Thyroid gland (tissue), 4 donors: ENCODE measurements at regions not wholly inside any gene's neighbourhood (a gene's known extent, or its start where the extent isn't known, plus 50 kb on each side); places are given as distances from the start of the nearest gene placed in this dataset.

Experiments used
- DNase-seq, 2 donors: peaks; one replicate each; pipeline ENCODE4 v3.0.0-alpha.2; 2019
- H3K27ac ChIP-seq, 3 donors: fragments of 200-600 bp; sonication (generic); 1 replicate in 2 of 3; 2 replicates in 1 of 3; pipeline ENCODE4 v1.5.1; 2016 to 2019; ENCODE audit warnings: mild to moderate bottlenecking in 1 of 3, moderate library complexity in 1 of 3
- H3K27me3 ChIP-seq: fragments of 200-600 bp; sonication (generic); one replicate; pipeline ENCODE4 v1.5.1; 2019
- H3K36me3 ChIP-seq, 2 donors: fragments of 200-600 bp; sonication (generic); one replicate each; pipeline ENCODE4 v1.5.1; 2016 to 2019
- H3K4me1 ChIP-seq, 2 donors: fragments of 200-600 bp; sonication (generic); one replicate each; pipeline ENCODE4 v1.5.1; 2017 to 2019
- H3K4me3 ChIP-seq, 3 donors: fragments of 200-600 bp; sonication (generic); replicated peaks in 1 of 3; 1 replicate in 2 of 3; 2 replicates in 1 of 3; pipeline ENCODE4 v1.5.1; 2016; ENCODE audit warnings: mild to moderate bottlenecking in 1 of 3
- H3K9me3 ChIP-seq: fragments of 200-600 bp; sonication (generic); one replicate; pipeline ENCODE4 v1.5.1; 2017
- POLR2A ChIP-seq, 2 donors: fragments of 450-650 bp; IDR thresholded peaks; one replicate each; pipeline ENCODE4 v1.6.1; 2017; ENCODE audit warnings: antibody characterized with exemption in 2 of 2, mild to moderate bottlenecking in 2 of 2, moderate library complexity in 1 of 2
- WGBS, 2 donors: methylation state at CpG; one replicate each; pipeline ENCODE4 v1.1.5; 2017; 5-methylcytosine and 5-hydroxymethylcytosine counted together
- intact Hi-C: fragments of 100-400 bp; cut with DNase I; formaldehyde crosslinking; loops from one replicate; pipeline ENCODE4 v1.15.1; 2023
- TF ChIP-seq, protein P1 (sequence below), 6 experiments: fragments of 200-600 bp in 3 of 6; fragments of 450-650 bp in 3 of 6; sonication (generic) in 3 of 6; IDR thresholded peaks; one replicate each; pipeline ENCODE4 v1.5.1; 2016 to 2019; ENCODE audit warnings: antibody characterized with exemption in 6 of 6, mild to moderate bottlenecking in 2 of 6, inconsistent platforms in 1 of 6, moderate library complexity in 1 of 6

GRCh38 chr10:91105269-91105668 is 115.2 kb upstream of the PCGF5 start:
- intact Hi-C loops, result no loop called here

GRCh38 chr10:91108820-91109219 is 111.6 kb upstream of the PCGF5 start:
- no peak overlapping the region for H3K4me3 ChIP-seq
- DNase-seq, result no peak
- no peaks in the 10 kb centered on the region for H3K4me1 ChIP-seq
- no peak overlapping the region for H3K27ac ChIP-seq
- H3K36me3 ChIP-seq, result no peaks in the 10 kb centered on the region
- intact Hi-C loops, result no loop called here
- no peaks in the 10 kb centered on the region for H3K27me3 ChIP-seq
- no peaks in the 10 kb centered on the region for H3K9me3 ChIP-seq
- TF ChIP-seq, protein P1, sequence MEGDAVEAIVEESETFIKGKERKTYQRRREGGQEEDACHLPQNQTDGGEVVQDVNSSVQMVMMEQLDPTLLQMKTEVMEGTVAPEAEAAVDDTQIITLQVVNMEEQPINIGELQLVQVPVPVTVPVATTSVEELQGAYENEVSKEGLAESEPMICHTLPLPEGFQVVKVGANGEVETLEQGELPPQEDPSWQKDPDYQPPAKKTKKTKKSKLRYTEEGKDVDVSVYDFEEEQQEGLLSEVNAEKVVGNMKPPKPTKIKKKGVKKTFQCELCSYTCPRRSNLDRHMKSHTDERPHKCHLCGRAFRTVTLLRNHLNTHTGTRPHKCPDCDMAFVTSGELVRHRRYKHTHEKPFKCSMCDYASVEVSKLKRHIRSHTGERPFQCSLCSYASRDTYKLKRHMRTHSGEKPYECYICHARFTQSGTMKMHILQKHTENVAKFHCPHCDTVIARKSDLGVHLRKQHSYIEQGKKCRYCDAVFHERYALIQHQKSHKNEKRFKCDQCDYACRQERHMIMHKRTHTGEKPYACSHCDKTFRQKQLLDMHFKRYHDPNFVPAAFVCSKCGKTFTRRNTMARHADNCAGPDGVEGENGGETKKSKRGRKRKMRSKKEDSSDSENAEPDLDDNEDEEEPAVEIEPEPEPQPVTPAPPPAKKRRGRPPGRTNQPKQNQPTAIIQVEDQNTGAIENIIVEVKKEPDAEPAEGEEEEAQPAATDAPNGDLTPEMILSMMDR (IDR thresholded peaks at IDR 0.05), result no peak
- TF ChIP-seq POLR2A (IDR thresholded peaks at IDR 0.05), result no peak

More at GRCh38 chr10:91105269-91105668, 115.2 kb upstream of the PCGF5 start:
- no peak overlapping the region for H3K4me3 ChIP-seq
- H3K36me3 ChIP-seq, result no peaks in the 10 kb centered on the region
- TF ChIP-seq POLR2A (IDR thresholded peaks at IDR 0.05), result no peak
- TF ChIP-seq, protein P1 (IDR thresholded peaks at IDR 0.05), result no peak
- H3K27ac ChIP-seq, result no peak overlapping the region
- WGBS, 2 donors, result 83 to 90% methylated on average over 2 of the region's 2 CpGs
- H3K27me3 ChIP-seq, result no peaks in the 10 kb centered on the region
- no peak for DNase-seq
- H3K4me1 ChIP-seq, result no peaks in the 10 kb centered on the region
- no peaks in the 10 kb centered on the region for H3K9me3 ChIP-seq

GRCh38 chr10:91111060-91111459 is 109.4 kb upstream of the PCGF5 start:
- intact Hi-C loops, result no loop called here
- Histone ChIP-seq H3K27ac (no peak overlapping the region), H3K4me3 (no peak overlapping the region), H3K27me3 (no peaks in the 10 kb centered on the region), H3K36me3 (no peaks in the 10 kb centered on the region), H3K9me3 (no peaks in the 10 kb centered on the region), H3K4me1 (no peaks in the 10 kb centered on the region)
- WGBS, 2 donors, result 86 to 87% methylated on average over 3 of the region's 3 CpGs
- TF ChIP-seq, protein P1 (IDR thresholded peaks at IDR 0.05), result no peak
- no peak for TF ChIP-seq POLR2A (IDR thresholded peaks at IDR 0.05)
- no peak for DNase-seq

DNA sequence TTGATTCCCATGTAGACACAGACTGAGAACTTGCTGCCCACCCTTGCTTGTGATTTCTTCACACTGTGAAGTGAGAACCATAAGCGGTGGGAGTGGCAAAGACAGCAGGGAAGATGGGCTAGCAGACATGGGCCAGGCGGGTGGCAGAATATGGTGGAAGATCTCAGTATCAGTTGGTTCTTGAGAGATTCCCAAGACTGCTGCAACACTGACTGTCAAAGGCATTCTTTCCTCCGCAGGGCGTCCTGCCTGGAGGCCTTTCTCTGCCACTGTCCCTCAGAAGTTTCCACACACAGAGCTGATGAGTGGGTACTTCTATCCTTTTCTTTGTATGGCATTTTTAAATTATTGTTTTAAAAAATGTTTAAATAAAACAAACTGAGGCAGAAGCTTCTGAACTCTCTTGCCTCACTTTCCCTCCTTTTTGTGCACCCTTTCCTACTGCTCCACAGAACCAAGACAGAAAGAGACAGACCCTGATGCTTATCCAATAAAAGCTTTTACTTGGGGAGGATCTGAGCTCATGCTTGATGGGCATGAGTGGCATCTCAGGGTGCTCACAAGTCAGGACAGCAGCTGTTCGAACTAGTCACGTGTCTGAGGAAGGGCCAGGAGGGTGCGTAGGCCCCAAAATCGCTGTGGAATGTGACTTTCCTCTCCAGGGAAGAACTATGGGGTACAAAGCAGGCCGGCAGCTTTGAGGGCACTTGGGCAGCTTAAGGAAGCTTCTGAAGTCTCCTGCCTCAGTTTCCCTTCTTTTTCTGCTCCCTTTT is 104.7 kb upstream of the PCGF5 start:
- Histone ChIP-seq H3K9me3 (no peaks in the 10 kb centered on the region), H3K4me3 (no peak overlapping the region), H3K36me3 (no peaks in the 10 kb centered on the region), H3K4me1 (no peaks in the 10 kb centered on the region), H3K27ac (no peak overlapping the region), H3K27me3 (no peaks in the 10 kb centered on the region)
- TF ChIP-seq, protein P1 (IDR thresholded peaks at IDR 0.05), result no peak
- TF ChIP-seq POLR2A (IDR thresholded peaks at IDR 0.05), result no peak
- intact Hi-C loops, result no loop called here
- 88 to 91% methylated on average over 9 of the region's 9 CpGs for WGBS, 2 donors
- no peak for DNase-seq

GRCh38 chr10:91117505-91117904 is 103.0 kb upstream of the PCGF5 start:
- Histone ChIP-seq H3K4me3 (no peak overlapping the region), H3K4me1 (no peaks in the 10 kb centered on the region), H3K36me3 (no peaks in the 10 kb centered on the region), H3K9me3 (no peaks in the 10 kb centered on the region), H3K27me3 (no peaks in the 10 kb centered on the region), H3K27ac (no peak overlapping the region)
- intact Hi-C loops, result no loop called here
- 77 to 79% methylated on average over 2 of the region's 2 CpGs for WGBS, 2 donors
- TF ChIP-seq POLR2A (IDR thresholded peaks at IDR 0.05), result no peak
- TF ChIP-seq, protein P1 (IDR thresholded peaks at IDR 0.05), result no peak
- DNase-seq, result no peak
